ENCODE measurements at regions not wholly inside any gene's neighbourhood (a gene's known extent, or its start where the extent isn't known, plus 50 kb on each side); places are given as distances from the start of the nearest gene placed in this dataset.

GRCh38 chr15:69908060-69908459, 189.7 kb downstream of the TLE3 start:
- no peak overlapping the region for H3K4me3 ChIP-seq (ENCODE audit: insufficient read depth in 1 of 2, low read depth in 1 of 2, low read length in 2 of 2)
- no peak overlapping the region for H3K23ac ChIP-seq (ENCODE audit: low read length in 2 of 2)
- WGBS, result 95% methylated on average over 1 of the region's 1 CpG
- no peak overlapping the region for H3K9ac ChIP-seq (ENCODE audit: low read length)
- no peak for DNase-seq
- H2AFZ ChIP-seq (ENCODE audit: low read depth, low read length), result no peak overlapping the region
- H3K9me3 ChIP-seq (ENCODE audit: control insufficient read depth, low read length), result peaks cover 8% of the 10 kb centered on the region
- H3K27me3 ChIP-seq (ENCODE audit: control insufficient read depth in 1 of 2, insufficient read depth in 1 of 2, low read length in 2 of 2), result peaks cover 33 to 41% of the 10 kb centered on the region in 2 experiments
- H3K14ac ChIP-seq (ENCODE audit: low read length in 2 of 2), result no peak overlapping the region
- no peak overlapping the region for H3K4me2 ChIP-seq (ENCODE audit: low read length, poor library complexity, severe bottlenecking)
- no peak overlapping the region for H3K27ac ChIP-seq (ENCODE audit: low read length, poor library complexity, severe bottlenecking)
- H2BK120ac ChIP-seq (ENCODE audit: low read depth, low read length), result no peak overlapping the region
- no peak overlapping the region for H2BK12ac ChIP-seq (ENCODE audit: low read length in 2 of 2)
- no peaks in the 10 kb centered on the region for H3K36me3 ChIP-seq (ENCODE audit: control insufficient read depth in 1 of 2, insufficient read depth in 2 of 2, low read depth in 1 of 2, low read length in 2 of 2)
- H2BK15ac ChIP-seq (ENCODE audit: low read depth, poor library complexity, severe bottlenecking), result no peak overlapping the region
- H3K18ac ChIP-seq (ENCODE audit: low read depth in 1 of 2, low read length in 2 of 2), result no peak overlapping the region
- H2BK5ac ChIP-seq (ENCODE audit: low read depth, low read length, poor library complexity, severe bottlenecking), result no peak overlapping the region
- no peak overlapping the region for H2AK5ac ChIP-seq (ENCODE audit: low read length, severe bottlenecking)
- H4K91ac ChIP-seq (ENCODE audit: low read length), result no peak overlapping the region
- no peak overlapping the region for H4K8ac ChIP-seq (ENCODE audit: low read length)
- no peaks in the 10 kb centered on the region for H3K79me1 ChIP-seq (replicated peaks; ENCODE audit: low read length, poor library complexity, severe bottlenecking)
- H3K4ac ChIP-seq (ENCODE audit: low read depth in 1 of 2, low read length in 2 of 2), result no peak overlapping the region
- peaks cover 11% of the 10 kb centered on the region for H3K4me1 ChIP-seq (ENCODE audit: control insufficient read depth, insufficient read depth, low read depth, low read length)

GRCh38 chr15:69908590-69909420, 188.9 kb downstream of the TLE3 start:
- no peak overlapping the region for H3K23ac ChIP-seq (ENCODE audit: low read length in 2 of 2)
- WGBS, result 84% methylated on average over 14 of the region's 15 CpGs
- H3K9ac ChIP-seq (ENCODE audit: low read length), result no peak overlapping the region
- H3K79me1 ChIP-seq (replicated peaks; ENCODE audit: low read length, poor library complexity, severe bottlenecking), result no peaks in the 10 kb centered on the region
- no peak overlapping the region for H3K4me3 ChIP-seq (ENCODE audit: insufficient read depth in 1 of 2, low read depth in 1 of 2, low read length in 2 of 2)
- no peaks in the 10 kb centered on the region for H3K36me3 ChIP-seq (ENCODE audit: control insufficient read depth in 1 of 2, insufficient read depth in 2 of 2, low read depth in 1 of 2, low read length in 2 of 2)
- no peak for DNase-seq
- H3K14ac ChIP-seq (ENCODE audit: low read length in 2 of 2), result no peak overlapping the region
- H2AFZ ChIP-seq (ENCODE audit: low read depth, low read length), result no peak overlapping the region
- H2BK15ac ChIP-seq (ENCODE audit: low read depth, poor library complexity, severe bottlenecking), result no peak overlapping the region
- H3K9me3 ChIP-seq (ENCODE audit: control insufficient read depth, low read length), result peaks cover 8% of the 10 kb centered on the region
- no peak overlapping the region for H3K18ac ChIP-seq (ENCODE audit: low read depth in 1 of 2, low read length in 2 of 2)
- H4K8ac ChIP-seq (ENCODE audit: low read length), result no peak overlapping the region
- no peak overlapping the region for H3K4me2 ChIP-seq (ENCODE audit: low read length, poor library complexity, severe bottlenecking)
- H2BK120ac ChIP-seq (ENCODE audit: low read depth, low read length), result no peak overlapping the region
- no peak overlapping the region for H2BK5ac ChIP-seq (ENCODE audit: low read depth, low read length, poor library complexity, severe bottlenecking)
- peaks cover 5% of the 10 kb centered on the region for H3K4me1 ChIP-seq (ENCODE audit: control insufficient read depth, insufficient read depth, low read depth, low read length)
- H3K4ac ChIP-seq (ENCODE audit: low read depth in 1 of 2, low read length in 2 of 2), result no peak overlapping the region
- no peak overlapping the region for H2BK12ac ChIP-seq (ENCODE audit: low read length in 2 of 2)
- no peak overlapping the region for H2AK5ac ChIP-seq (ENCODE audit: low read length, severe bottlenecking)
- H3K27ac ChIP-seq (ENCODE audit: low read length, poor library complexity, severe bottlenecking), result no peak overlapping the region
- no peak overlapping the region for H4K91ac ChIP-seq (ENCODE audit: low read length)
- peaks cover 40 to 49% of the 10 kb centered on the region in 2 experiments for H3K27me3 ChIP-seq (ENCODE audit: control insufficient read depth in 1 of 2, insufficient read depth in 1 of 2, low read length in 2 of 2)

- WGBS, result 84% methylated on average over 7 of the region's 7 CpGs
- H3K4me3 ChIP-seq (ENCODE audit: insufficient read depth in 1 of 2, low read depth in 1 of 2, low read length in 2 of 2), result no peak overlapping the region
- no peaks in the 10 kb centered on the region for H3K4me1 ChIP-seq (ENCODE audit: control insufficient read depth, insufficient read depth, low read depth, low read length)
- H3K14ac ChIP-seq (ENCODE audit: low read length in 2 of 2), result no peak overlapping the region
- H2AFZ ChIP-seq (ENCODE audit: low read depth, low read length), result no peak overlapping the region
- no peak overlapping the region for H3K27ac ChIP-seq (ENCODE audit: low read length, poor library complexity, severe bottlenecking)
- H3K27me3 ChIP-seq (ENCODE audit: control insufficient read depth in 1 of 2, insufficient read depth in 1 of 2, low read length in 2 of 2), result peaks cover 46 to 60% of the 10 kb centered on the region in 2 experiments
- DNase-seq, result no peak
- no peak overlapping the region for H3K23ac ChIP-seq (ENCODE audit: low read length in 2 of 2)
- no peak overlapping the region for H3K4ac ChIP-seq (ENCODE audit: low read depth in 1 of 2, low read length in 2 of 2)
- no peak overlapping the region for H3K4me2 ChIP-seq (ENCODE audit: low read length, poor library complexity, severe bottlenecking)
- H3K9ac ChIP-seq (ENCODE audit: low read length), result no peak overlapping the region
- no peak overlapping the region for H2BK120ac ChIP-seq (ENCODE audit: low read depth, low read length)
- H4K8ac ChIP-seq (ENCODE audit: low read length), result no peak overlapping the region
- H2BK12ac ChIP-seq (ENCODE audit: low read length in 2 of 2), result no peak overlapping the region
- H3K36me3 ChIP-seq (ENCODE audit: control insufficient read depth in 1 of 2, insufficient read depth in 2 of 2, low read depth in 1 of 2, low read length in 2 of 2), result no peaks in the 10 kb centered on the region
- peaks cover 8% of the 10 kb centered on the region for H3K9me3 ChIP-seq (ENCODE audit: control insufficient read depth, low read length)
- no peak overlapping the region for H3K18ac ChIP-seq (ENCODE audit: low read depth in 1 of 2, low read length in 2 of 2)
- no peak overlapping the region for H2AK5ac ChIP-seq (ENCODE audit: low read length, severe bottlenecking)
- no peak overlapping the region for H2BK5ac ChIP-seq (ENCODE audit: low read depth, low read length, poor library complexity, severe bottlenecking)
- no peak overlapping the region for H2BK15ac ChIP-seq (ENCODE audit: low read depth, poor library complexity, severe bottlenecking)
- H3K79me1 ChIP-seq (replicated peaks; ENCODE audit: low read length, poor library complexity, severe bottlenecking), result no peaks in the 10 kb centered on the region
- no peak overlapping the region for H4K91ac ChIP-seq (ENCODE audit: low read length)
These were observed 187.8 kb downstream of the TLE3 start for GRCh38 chr15:69909719-69910444.

- no peak overlapping the region for H4K91ac ChIP-seq (ENCODE audit: low read length)
- no peak overlapping the region for H3K14ac ChIP-seq (ENCODE audit: low read length in 2 of 2)
- H3K79me1 ChIP-seq (replicated peaks; ENCODE audit: low read length, poor library complexity, severe bottlenecking), result no peaks in the 10 kb centered on the region
- no peak overlapping the region for H3K4me2 ChIP-seq (ENCODE audit: low read length, poor library complexity, severe bottlenecking)
- DNase-seq, result no peak
- H3K36me3 ChIP-seq (ENCODE audit: control insufficient read depth in 1 of 2, insufficient read depth in 2 of 2, low read depth in 1 of 2, low read length in 2 of 2), result no peaks in the 10 kb centered on the region
- H2BK120ac ChIP-seq (ENCODE audit: low read depth, low read length), result no peak overlapping the region
- H2BK15ac ChIP-seq (ENCODE audit: low read depth, poor library complexity, severe bottlenecking), result no peak overlapping the region
- peaks cover 48 to 64% of the 10 kb centered on the region in 2 experiments for H3K27me3 ChIP-seq (ENCODE audit: control insufficient read depth in 1 of 2, insufficient read depth in 1 of 2, low read length in 2 of 2)
- no peak overlapping the region for H2BK12ac ChIP-seq (ENCODE audit: low read length in 2 of 2)
- H4K8ac ChIP-seq (ENCODE audit: low read length), result no peak overlapping the region
- H3K23ac ChIP-seq (ENCODE audit: low read length in 2 of 2), result no peak overlapping the region
- H3K27ac ChIP-seq (ENCODE audit: low read length, poor library complexity, severe bottlenecking), result no peak overlapping the region
- no peaks in the 10 kb centered on the region for H3K4me1 ChIP-seq (ENCODE audit: control insufficient read depth, insufficient read depth, low read depth, low read length)
- 69% methylated on average over 2 of the region's 2 CpGs for WGBS
- H3K9me3 ChIP-seq (ENCODE audit: control insufficient read depth, low read length), result peaks cover 8% of the 10 kb centered on the region
- no peak overlapping the region for H2AK5ac ChIP-seq (ENCODE audit: low read length, severe bottlenecking)
- no peak overlapping the region for H3K9ac ChIP-seq (ENCODE audit: low read length)
- H2BK5ac ChIP-seq (ENCODE audit: low read depth, low read length, poor library complexity, severe bottlenecking), result no peak overlapping the region
- no peak overlapping the region for H2AFZ ChIP-seq (ENCODE audit: low read depth, low read length)
- no peak overlapping the region for H3K4ac ChIP-seq (ENCODE audit: low read depth in 1 of 2, low read length in 2 of 2)
- no peak overlapping the region for H3K4me3 ChIP-seq (ENCODE audit: insufficient read depth in 1 of 2, low read depth in 1 of 2, low read length in 2 of 2)
- no peak overlapping the region for H3K18ac ChIP-seq (ENCODE audit: low read depth in 1 of 2, low read length in 2 of 2)
These were observed 187.2 kb downstream of the TLE3 start for GRCh38 chr15:69910514-69910913.
